ENCODE measurements at regions not wholly inside any gene's neighbourhood (a gene's known extent, or its start where the extent isn't known, plus 50 kb on each side); places are given as distances from the start of the nearest gene placed in this dataset.

GRCh38 chr5:156197042-156197635 is 129.8 kb upstream of the SGCD start:
- TF ChIP-seq CTCF (conservative IDR thresholded peaks at IDR 0.05; ENCODE audit: low read length): no peak
- TF ChIP-seq EZH2phosphoT487 (IDR thresholded peaks at IDR 0.05; ENCODE audit: borderline replicate concordance, low read depth, low read length): no peak
